ENCODE measurements at regions not wholly inside any gene's neighbourhood (a gene's known extent, or its start where the extent isn't known, plus 50 kb on each side); places are given as distances from the start of the nearest gene placed in this dataset.

DNA sequence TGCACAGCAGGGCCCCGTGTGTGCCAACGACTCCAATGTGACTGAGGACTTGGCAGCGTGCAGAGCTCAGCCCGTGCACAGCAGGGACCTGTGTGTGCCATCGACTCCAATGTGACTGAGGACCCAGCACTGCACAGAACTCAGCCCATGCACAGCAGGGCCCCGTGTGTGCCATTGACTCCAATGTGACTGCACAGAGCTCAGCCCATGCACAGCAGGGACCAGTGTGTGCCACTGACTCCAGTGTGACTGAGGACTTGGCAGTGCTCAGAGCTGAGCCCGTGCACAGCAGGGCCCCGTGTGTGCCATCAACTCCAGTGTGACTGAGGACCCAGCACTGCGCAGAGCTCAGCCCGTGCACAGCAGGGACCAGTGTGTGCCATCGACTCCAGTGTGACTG lies 347.8 kb upstream of the B3GAT1 start:
- Histone ChIP-seq H3K9me3 (ENCODE audit: control insufficient read depth, insufficient read depth, low read depth, low read length) (no peaks in the 10 kb centered on the region), H3K4me1 (ENCODE audit: control insufficient read depth, insufficient read depth, low read length) (no peaks in the 10 kb centered on the region), H3K36me3 (ENCODE audit: control insufficient read depth, insufficient read depth, low read length) (no peaks in the 10 kb centered on the region), H3K27ac (ENCODE audit: low read length) (no peak overlapping the region), H3K4me3 (ENCODE audit: low read depth in 2 of 2, low read length in 2 of 2) (no peak overlapping the region), H3K27me3 (ENCODE audit: control insufficient read depth, insufficient read depth, low read length) (peaks cover 3% of the 10 kb centered on the region; the same call in 1 of the 2 replicates)
- CTCF ChIA-PET: no interaction called here
- no peak for ATAC-seq
- intact Hi-C loops (cut with micrococcal nuclease; ENCODE audit: unreplicated experiment) (no loop called here), in situ Hi-C loops (cut with HindIII; ENCODE audit: low pct_unique_long_range_greater_than_20kb, low sequenced_read_pairs) (no loop called here)
- DNase-seq (ENCODE audit: low read depth, low spot score): no peak
- TF ChIP-seq SIN3A (IDR thresholded peaks at IDR 0.05; ENCODE audit: borderline replicate concordance, insufficient read depth, low read depth, low read length): no peak
- no peak for TF ChIP-seq POLR2AphosphoS5 (IDR thresholded peaks at IDR 0.05; ENCODE audit: low read depth, low read length)
- POLR2A ChIA-PET: no interaction called here
- BruUV-seq (replicated peaks): no TSS peak

DNA sequence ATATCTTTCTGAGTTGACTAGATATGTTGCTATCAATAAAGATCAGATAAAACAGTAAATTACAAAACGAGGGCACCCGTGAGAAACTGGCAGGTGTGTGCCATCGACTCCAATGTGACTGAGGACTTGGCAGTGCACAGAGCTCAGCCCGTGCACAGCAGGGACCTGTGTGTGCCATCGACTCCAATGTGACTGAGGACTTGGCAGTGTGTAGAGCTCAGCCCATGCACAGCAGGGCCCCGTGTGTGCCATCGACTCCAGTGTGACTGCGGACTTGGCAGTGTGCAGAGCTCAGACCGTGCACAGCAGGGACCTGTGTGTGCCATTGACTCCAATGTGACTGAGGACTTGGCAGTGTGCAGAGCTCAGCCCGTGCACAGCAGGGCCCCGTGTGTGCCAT lies 347.2 kb upstream of the B3GAT1 start:
- H3K4me1 ChIP-seq (ENCODE audit: control insufficient read depth, insufficient read depth, low read length): no peaks in the 10 kb centered on the region
- ChIA-PET POLR2A (no interaction called here), CTCF (no interaction called here)
- H3K9me3 ChIP-seq (ENCODE audit: control insufficient read depth, insufficient read depth, low read depth, low read length): no peaks in the 10 kb centered on the region
- intact Hi-C loops (cut with micrococcal nuclease; ENCODE audit: unreplicated experiment): no loop called here
- in situ Hi-C loops (cut with HindIII; ENCODE audit: low pct_unique_long_range_greater_than_20kb, low sequenced_read_pairs): no loop called here
- H3K27ac ChIP-seq (ENCODE audit: low read length): no peak overlapping the region
- H3K4me3 ChIP-seq (ENCODE audit: low read depth in 2 of 2, low read length in 2 of 2): no peak overlapping the region
- BruUV-seq (replicated peaks): no TSS peak
- no peak for ATAC-seq
- TF ChIP-seq TCF7L2 (IDR thresholded peaks at IDR 0.05; ENCODE audit: low read depth, low read length): no peak
- no peak for TF ChIP-seq POLR2AphosphoS5 (IDR thresholded peaks at IDR 0.05; ENCODE audit: low read depth, low read length)
- TF ChIP-seq SIN3A (IDR thresholded peaks at IDR 0.05; ENCODE audit: borderline replicate concordance, insufficient read depth, low read depth, low read length): no peak
- TF ChIP-seq, protein P1, sequence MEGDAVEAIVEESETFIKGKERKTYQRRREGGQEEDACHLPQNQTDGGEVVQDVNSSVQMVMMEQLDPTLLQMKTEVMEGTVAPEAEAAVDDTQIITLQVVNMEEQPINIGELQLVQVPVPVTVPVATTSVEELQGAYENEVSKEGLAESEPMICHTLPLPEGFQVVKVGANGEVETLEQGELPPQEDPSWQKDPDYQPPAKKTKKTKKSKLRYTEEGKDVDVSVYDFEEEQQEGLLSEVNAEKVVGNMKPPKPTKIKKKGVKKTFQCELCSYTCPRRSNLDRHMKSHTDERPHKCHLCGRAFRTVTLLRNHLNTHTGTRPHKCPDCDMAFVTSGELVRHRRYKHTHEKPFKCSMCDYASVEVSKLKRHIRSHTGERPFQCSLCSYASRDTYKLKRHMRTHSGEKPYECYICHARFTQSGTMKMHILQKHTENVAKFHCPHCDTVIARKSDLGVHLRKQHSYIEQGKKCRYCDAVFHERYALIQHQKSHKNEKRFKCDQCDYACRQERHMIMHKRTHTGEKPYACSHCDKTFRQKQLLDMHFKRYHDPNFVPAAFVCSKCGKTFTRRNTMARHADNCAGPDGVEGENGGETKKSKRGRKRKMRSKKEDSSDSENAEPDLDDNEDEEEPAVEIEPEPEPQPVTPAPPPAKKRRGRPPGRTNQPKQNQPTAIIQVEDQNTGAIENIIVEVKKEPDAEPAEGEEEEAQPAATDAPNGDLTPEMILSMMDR (IDR thresholded peaks at IDR 0.05): no peak
- TF ChIP-seq, protein P2, sequence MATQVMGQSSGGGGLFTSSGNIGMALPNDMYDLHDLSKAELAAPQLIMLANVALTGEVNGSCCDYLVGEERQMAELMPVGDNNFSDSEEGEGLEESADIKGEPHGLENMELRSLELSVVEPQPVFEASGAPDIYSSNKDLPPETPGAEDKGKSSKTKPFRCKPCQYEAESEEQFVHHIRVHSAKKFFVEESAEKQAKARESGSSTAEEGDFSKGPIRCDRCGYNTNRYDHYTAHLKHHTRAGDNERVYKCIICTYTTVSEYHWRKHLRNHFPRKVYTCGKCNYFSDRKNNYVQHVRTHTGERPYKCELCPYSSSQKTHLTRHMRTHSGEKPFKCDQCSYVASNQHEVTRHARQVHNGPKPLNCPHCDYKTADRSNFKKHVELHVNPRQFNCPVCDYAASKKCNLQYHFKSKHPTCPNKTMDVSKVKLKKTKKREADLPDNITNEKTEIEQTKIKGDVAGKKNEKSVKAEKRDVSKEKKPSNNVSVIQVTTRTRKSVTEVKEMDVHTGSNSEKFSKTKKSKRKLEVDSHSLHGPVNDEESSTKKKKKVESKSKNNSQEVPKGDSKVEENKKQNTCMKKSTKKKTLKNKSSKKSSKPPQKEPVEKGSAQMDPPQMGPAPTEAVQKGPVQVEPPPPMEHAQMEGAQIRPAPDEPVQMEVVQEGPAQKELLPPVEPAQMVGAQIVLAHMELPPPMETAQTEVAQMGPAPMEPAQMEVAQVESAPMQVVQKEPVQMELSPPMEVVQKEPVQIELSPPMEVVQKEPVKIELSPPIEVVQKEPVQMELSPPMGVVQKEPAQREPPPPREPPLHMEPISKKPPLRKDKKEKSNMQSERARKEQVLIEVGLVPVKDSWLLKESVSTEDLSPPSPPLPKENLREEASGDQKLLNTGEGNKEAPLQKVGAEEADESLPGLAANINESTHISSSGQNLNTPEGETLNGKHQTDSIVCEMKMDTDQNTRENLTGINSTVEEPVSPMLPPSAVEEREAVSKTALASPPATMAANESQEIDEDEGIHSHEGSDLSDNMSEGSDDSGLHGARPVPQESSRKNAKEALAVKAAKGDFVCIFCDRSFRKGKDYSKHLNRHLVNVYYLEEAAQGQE (IDR thresholded peaks at IDR 0.05; ENCODE audit: insufficient read depth in 1 of 2, low read depth in 2 of 2, low read length in 1 of 2): no peak
- DNase-seq (ENCODE audit: low read depth, low spot score): no peak
- peaks cover 3% of the 10 kb centered on the region; the same call in 1 of the 2 replicates for H3K27me3 ChIP-seq (ENCODE audit: control insufficient read depth, insufficient read depth, low read length)
- no peaks in the 10 kb centered on the region for H3K36me3 ChIP-seq (ENCODE audit: control insufficient read depth, insufficient read depth, low read length)

DNA sequence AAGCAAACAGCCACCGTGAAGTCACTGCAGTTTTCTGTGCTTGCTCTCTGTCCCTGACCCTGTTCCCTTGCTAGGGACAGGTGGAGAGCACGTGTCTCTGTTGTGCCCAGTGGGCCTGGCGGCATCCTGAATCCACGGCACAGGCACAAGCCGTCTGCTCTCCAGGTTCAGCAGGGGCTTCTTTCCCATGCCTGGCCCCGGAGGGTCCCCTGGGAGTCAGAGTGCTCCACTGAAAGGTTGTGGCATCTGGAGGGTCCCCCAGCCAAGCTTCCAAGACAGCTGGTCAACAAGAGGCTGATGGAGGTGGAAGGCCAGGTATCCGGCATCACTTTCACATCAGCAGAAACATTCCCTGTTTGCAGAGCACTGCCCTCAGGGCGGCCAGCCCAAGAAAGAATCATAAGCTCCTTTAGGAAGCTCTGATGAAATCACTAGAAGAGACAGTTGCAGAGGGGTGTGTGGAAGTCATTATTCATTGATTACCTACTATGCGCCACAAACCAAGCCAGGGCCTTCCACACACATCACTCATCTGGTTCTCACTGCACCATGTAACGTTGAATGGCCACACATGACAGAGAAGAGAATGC lies 346.4 kb upstream of the B3GAT1 start:
- H3K9me3 ChIP-seq (ENCODE audit: control insufficient read depth, insufficient read depth, low read depth, low read length): no peaks in the 10 kb centered on the region
- no TSS peak for BruUV-seq (replicated peaks)
- CTCF ChIA-PET: no interaction called here

More for the DNA sequence above, 346.4 kb upstream of the B3GAT1 start:
- no peaks in the 10 kb centered on the region for H3K36me3 ChIP-seq (ENCODE audit: control insufficient read depth, insufficient read depth, low read length)
- H3K4me3 ChIP-seq (ENCODE audit: low read depth in 2 of 2, low read length in 2 of 2): no peak overlapping the region
- TF ChIP-seq SIN3A (IDR thresholded peaks at IDR 0.05; ENCODE audit: borderline replicate concordance, insufficient read depth, low read depth, low read length): no peak
- no peak for TF ChIP-seq TCF7L2 (IDR thresholded peaks at IDR 0.05; ENCODE audit: low read depth, low read length)
- TF ChIP-seq, protein P2 (IDR thresholded peaks at IDR 0.05; ENCODE audit: insufficient read depth in 1 of 2, low read depth in 2 of 2, low read length in 1 of 2): no peak
- TF ChIP-seq, protein P1 (IDR thresholded peaks at IDR 0.05): no peak
- no peak for TF ChIP-seq POLR2AphosphoS5 (IDR thresholded peaks at IDR 0.05; ENCODE audit: low read depth, low read length)
- DNase-seq (ENCODE audit: low read depth, low spot score) (no peak), ATAC-seq (no peak)
- no peak overlapping the region for H3K27ac ChIP-seq (ENCODE audit: low read length)
- H3K4me1 ChIP-seq (ENCODE audit: control insufficient read depth, insufficient read depth, low read length): no peaks in the 10 kb centered on the region
- H3K27me3 ChIP-seq (ENCODE audit: control insufficient read depth, insufficient read depth, low read length): peaks cover 3% of the 10 kb centered on the region; the same call in 1 of the 2 replicates
- POLR2A ChIA-PET: no interaction called here
- intact Hi-C loops (cut with micrococcal nuclease; ENCODE audit: unreplicated experiment) (no loop called here), in situ Hi-C loops (cut with HindIII; ENCODE audit: low pct_unique_long_range_greater_than_20kb, low sequenced_read_pairs) (no loop called here)

Data from Panc1 (cell line).